Endothelial cell of umbilical vein (primary cell): ENCODE measurements at regions not wholly inside any gene's neighbourhood (a gene's known extent, or its start where the extent isn't known, plus 50 kb on each side); places are given as distances from the start of the nearest gene placed in this dataset.

Source experiments
- BruUV-seq: library from RNA; stranded (reverse); fragments of 400-500 nt; replicated peaks from 2 replicates; lab custom pipeline; 2021; lab: Mats Ljungman, UMichigan
- CTCF ChIA-PET: fragments of 300-600, 350-600 bp; sonication (Branson Sonifier 250); formaldehyde crosslinking; loops from one replicate; lab custom pipeline; 2021; ENCODE audit warnings: antibody characterized with exemption, inconsistent platforms; lab: Charles Lee
- POLR2A ChIA-PET: fragments of 300-600, 350-600 bp; sonication (Branson Sonifier 250); formaldehyde crosslinking; loops from one replicate; lab custom pipeline; 2021; ENCODE audit warnings: antibody characterized with exemption, inconsistent platforms; lab: Charles Lee
- DNase-seq: peaks from one replicate; pipeline ENCODE4 v3.0.0-alpha.2; 2011; ENCODE audit warnings: low read depth, low spot score
- FAIRE-seq: peaks from 2 replicates; lab custom pipeline; 2011; peaks lifted over from hg19 to GRCh38; lab: Jason Lieb, UNC
- H2AFZ ChIP-seq: 2 replicates; pipeline ENCODE4 v1.6.0; 2012; ENCODE audit warnings: low read depth, low read length, control low read depth, inconsistent platforms
- H3K27ac ChIP-seq: 2 replicates; pipeline ENCODE4 v1.5.1; 2011; ENCODE audit warnings: low read depth, mild to moderate bottlenecking, control low read depth, low read length, moderate library complexity; ENCODE audit not compliant: insufficient read depth
- H3K27me3 ChIP-seq, 2 experiments: 2 replicates each; pipeline versions ENCODE4 v1.6.0 to v1.6.1; 2011; ENCODE audit warnings: low read length in 2 of 2, mixed read lengths in 1 of 2; ENCODE audit not compliant: control insufficient read depth in 2 of 2, insufficient read depth in 2 of 2
- H3K36me3 ChIP-seq, 2 experiments: 2 replicates in 1 of 2; 3 replicates in 1 of 2; pipeline ENCODE4 v1.5.1; 2011; ENCODE audit warnings: low read length in 2 of 2, mild to moderate bottlenecking in 1 of 2, moderate library complexity in 1 of 2; ENCODE audit not compliant: control insufficient read depth in 2 of 2, insufficient read depth in 2 of 2; ENCODE audit errors: extremely low read depth in 1 of 2
- H3K4me1 ChIP-seq: 3 replicates; pipeline ENCODE4 v1.5.1; 2011; ENCODE audit warnings: mild to moderate bottlenecking, low read length; ENCODE audit not compliant: control insufficient read depth, insufficient read depth; ENCODE audit errors: extremely low read depth
- H3K4me2 ChIP-seq: 2 replicates; pipeline ENCODE4 v1.6.1; 2011; ENCODE audit warnings: low read length, control low read depth, mixed read lengths; ENCODE audit not compliant: insufficient read depth
- H3K4me3 ChIP-seq, 3 experiments: fragments of 200-600 bp in 1 of 3; sonication (generic), shearing (Covaris generic) in 1 of 3; replicated peaks in 1 of 3; 2 replicates each; pipeline ENCODE4 v1.5.1; 2011 to 2016; ENCODE audit warnings: control low read depth in 3 of 3, low read length in 3 of 3, mild to moderate bottlenecking in 2 of 3, inconsistent platforms in 1 of 3, low read depth in 1 of 3, moderate library complexity in 1 of 3; ENCODE audit not compliant: insufficient read depth in 1 of 3
- H3K79me2 ChIP-seq: 2 replicates; pipeline ENCODE4 v1.6.0; 2012; ENCODE audit warnings: low read length, inconsistent platforms; ENCODE audit not compliant: control insufficient read depth, insufficient read depth
- H3K9ac ChIP-seq: replicated peaks from 2 replicates; pipeline ENCODE3; 2011; ENCODE audit warnings: low read length, control low read depth; ENCODE audit not compliant: insufficient read depth; ENCODE audit errors: extremely low read depth
- H3K9me1 ChIP-seq: replicated peaks from 3 replicates; pipeline ENCODE4 v1.6.0; 2011; ENCODE audit warnings: mild to moderate bottlenecking, low read length; ENCODE audit not compliant: control insufficient read depth, insufficient read depth; ENCODE audit errors: extremely low read depth
- H3K9me3 ChIP-seq: replicated peaks from 2 replicates; pipeline ENCODE4 v1.5.1; 2012; ENCODE audit warnings: low read length, inconsistent platforms; ENCODE audit not compliant: control insufficient read depth, insufficient read depth
- H4K20me1 ChIP-seq: replicated peaks from 2 replicates; pipeline ENCODE3; 2011; ENCODE audit warnings: mild to moderate bottlenecking, low read length; ENCODE audit not compliant: control insufficient read depth, insufficient read depth; ENCODE audit errors: extremely low read depth
- EZH2 ChIP-seq: IDR thresholded peaks from 2 replicates; pipeline ENCODE4 v1.6.1; 2012; ENCODE audit warnings: borderline replicate concordance, low read depth, mild to moderate bottlenecking, moderate library complexity, low read length, inconsistent platforms; ENCODE audit not compliant: severe bottlenecking
- FOS ChIP-seq: IDR thresholded peaks from 2 replicates; pipeline ENCODE4 v1.6.1; 2011; ENCODE audit warnings: mild to moderate bottlenecking, low read length, moderate library complexity, borderline replicate concordance; ENCODE audit not compliant: insufficient read depth
- GATA2 ChIP-seq: IDR thresholded peaks from 2 replicates; pipeline ENCODE4 v1.7.0; 2011; ENCODE audit warnings: low read depth, mild to moderate bottlenecking, moderate library complexity, mixed read lengths, low read length; ENCODE audit not compliant: insufficient read length, insufficient read depth
- JUN ChIP-seq: IDR thresholded peaks from 2 replicates; pipeline ENCODE4 v1.6.1; 2011; ENCODE audit warnings: borderline replicate concordance, low read depth; ENCODE audit not compliant: insufficient read length, insufficient read depth
- MYC ChIP-seq: IDR thresholded peaks from one replicate; pipeline ENCODE4 v1.6.1; 2011; ENCODE audit warnings: mild to moderate bottlenecking, low read depth, low read length
- POLR2A ChIP-seq: IDR thresholded peaks from 2 replicates; pipeline ENCODE4 v1.6.1; 2012; ENCODE audit warnings: low read depth, mild to moderate bottlenecking, control low read depth, low read length
- POLR2AphosphoS5 ChIP-seq: IDR thresholded peaks from 2 replicates; pipeline ENCODE4 v1.6.1; 2012; ENCODE audit warnings: low read depth, mild to moderate bottlenecking, control low read depth, low read length, moderate library complexity; ENCODE audit not compliant: insufficient read depth
- dilution Hi-C: fragments of 300-500 bp; cut with MboI; formaldehyde crosslinking; loops from one replicate; pipeline ENCODE4 v1.15.0; 2019; ENCODE audit warnings: low sequenced_read_pairs; ENCODE audit not compliant: extremely low pct_ligation_motif_present
- intact Hi-C: fragments of 100-400 bp; cut with micrococcal nuclease; formaldehyde crosslinking; loops from one replicate; pipeline ENCODE4 v1.10.0; 2022
- TF ChIP-seq, protein P1 (sequence below): IDR thresholded peaks from 2 replicates; pipeline ENCODE4 v1.6.1; 2011; ENCODE audit not compliant: insufficient read depth, insufficient read length
- TF ChIP-seq, protein P2 (sequence below), 2 donors: IDR thresholded peaks; 1 replicate in 1 of 2; 2 replicates in 1 of 2; pipeline ENCODE4 v1.5.1; 2011; ENCODE audit warnings: low read length in 2 of 2, mild to moderate bottlenecking in 2 of 2, moderate library complexity in 2 of 2, control low read depth in 1 of 2, inconsistent platforms in 1 of 2, low read depth in 1 of 2; ENCODE audit not compliant: insufficient read depth in 1 of 2; ENCODE audit errors: extremely low read depth in 1 of 2

DNA sequence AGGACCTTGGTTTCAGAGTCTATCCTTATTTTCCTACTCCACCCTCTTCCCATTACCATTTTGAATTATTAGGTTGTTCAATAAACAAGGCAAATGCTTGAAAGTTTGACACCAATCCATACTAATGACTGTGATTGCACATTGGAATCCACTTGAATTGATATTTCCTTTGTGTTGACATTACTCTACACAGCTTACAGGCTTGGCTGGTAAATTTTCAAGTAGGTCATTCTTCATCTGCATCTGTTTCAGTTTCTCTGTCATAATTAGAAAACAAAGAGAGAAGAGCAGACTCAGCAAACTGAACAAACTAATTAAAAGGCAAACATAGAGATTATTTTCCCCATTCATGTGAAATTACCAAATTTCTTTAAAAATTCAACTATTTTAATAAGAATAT is 732.9 kb upstream of the BCHE start:
- dilution Hi-C loops, result no loop called here
- intact Hi-C loops, result no loop called here
- no peaks in the 10 kb centered on the region for H4K20me1 ChIP-seq
- DNase-seq (no peak), FAIRE-seq (no peak)
- no peaks in the 10 kb centered on the region for H3K4me1 ChIP-seq
- no peaks in the 10 kb centered on the region for H3K79me2 ChIP-seq
- ChIA-PET CTCF (no interaction called here), POLR2A (no interaction called here)
- no peak overlapping the region for H3K27ac ChIP-seq
- H3K27me3 ChIP-seq, result no peaks in the 10 kb centered on the region
- H3K4me3 ChIP-seq, result no peak overlapping the region
- no peaks in the 10 kb centered on the region for H3K36me3 ChIP-seq
- H3K9ac ChIP-seq, result no peak overlapping the region
- no peak overlapping the region for H3K4me2 ChIP-seq
- TF ChIP-seq FOS (no peak), JUN (no peak), MYC (no peak)
- TF ChIP-seq, protein P1, sequence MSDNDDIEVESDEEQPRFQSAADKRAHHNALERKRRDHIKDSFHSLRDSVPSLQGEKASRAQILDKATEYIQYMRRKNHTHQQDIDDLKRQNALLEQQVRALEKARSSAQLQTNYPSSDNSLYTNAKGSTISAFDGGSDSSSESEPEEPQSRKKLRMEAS, result no peak
- H3K9me3 ChIP-seq, result no peaks in the 10 kb centered on the region
- no peaks in the 10 kb centered on the region for H3K9me1 ChIP-seq
- BruUV-seq, result no TSS peak
- H2AFZ ChIP-seq, result no peak overlapping the region

DNA sequence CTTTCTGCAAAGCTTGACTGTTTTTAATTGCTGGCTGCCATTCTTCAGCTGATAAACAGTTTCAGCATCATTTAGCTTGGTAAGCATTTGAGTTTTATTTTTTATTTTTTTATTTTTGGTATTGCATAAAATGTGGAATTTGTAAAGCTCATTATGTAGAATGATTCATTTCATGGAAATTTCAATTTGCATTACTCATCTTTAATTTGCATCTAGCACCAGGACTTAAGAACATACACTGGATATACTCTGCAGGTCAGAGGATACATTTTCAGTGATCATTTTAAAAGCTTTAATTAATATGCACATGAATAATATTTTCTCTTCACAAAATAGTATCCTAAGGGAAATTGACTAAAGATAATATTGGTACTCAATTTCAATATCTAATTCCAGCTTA is 732.4 kb upstream of the BCHE start:
- H3K36me3 ChIP-seq, result no peaks in the 10 kb centered on the region
- DNase-seq (no peak), FAIRE-seq (no peak)
- no peaks in the 10 kb centered on the region for H4K20me1 ChIP-seq
- no peak overlapping the region for H3K4me2 ChIP-seq
- intact Hi-C loops, result no loop called here
- H3K4me1 ChIP-seq, result no peaks in the 10 kb centered on the region
- ChIA-PET POLR2A (no interaction called here), CTCF (no interaction called here)
- H2AFZ ChIP-seq, result no peak overlapping the region
- H3K9ac ChIP-seq, result no peak overlapping the region
- dilution Hi-C loops, result no loop called here
- no peaks in the 10 kb centered on the region for H3K27me3 ChIP-seq
- no peak overlapping the region for H3K4me3 ChIP-seq
- no TSS peak for BruUV-seq
- no peaks in the 10 kb centered on the region for H3K9me3 ChIP-seq
- H3K27ac ChIP-seq, result no peak overlapping the region
- no peaks in the 10 kb centered on the region for H3K79me2 ChIP-seq
- TF ChIP-seq MYC, result no peak
- TF ChIP-seq FOS, result no peak
- TF ChIP-seq POLR2AphosphoS5, result no peak
- no peak for TF ChIP-seq POLR2A
- no peak for TF ChIP-seq EZH2
- TF ChIP-seq, protein P2, sequence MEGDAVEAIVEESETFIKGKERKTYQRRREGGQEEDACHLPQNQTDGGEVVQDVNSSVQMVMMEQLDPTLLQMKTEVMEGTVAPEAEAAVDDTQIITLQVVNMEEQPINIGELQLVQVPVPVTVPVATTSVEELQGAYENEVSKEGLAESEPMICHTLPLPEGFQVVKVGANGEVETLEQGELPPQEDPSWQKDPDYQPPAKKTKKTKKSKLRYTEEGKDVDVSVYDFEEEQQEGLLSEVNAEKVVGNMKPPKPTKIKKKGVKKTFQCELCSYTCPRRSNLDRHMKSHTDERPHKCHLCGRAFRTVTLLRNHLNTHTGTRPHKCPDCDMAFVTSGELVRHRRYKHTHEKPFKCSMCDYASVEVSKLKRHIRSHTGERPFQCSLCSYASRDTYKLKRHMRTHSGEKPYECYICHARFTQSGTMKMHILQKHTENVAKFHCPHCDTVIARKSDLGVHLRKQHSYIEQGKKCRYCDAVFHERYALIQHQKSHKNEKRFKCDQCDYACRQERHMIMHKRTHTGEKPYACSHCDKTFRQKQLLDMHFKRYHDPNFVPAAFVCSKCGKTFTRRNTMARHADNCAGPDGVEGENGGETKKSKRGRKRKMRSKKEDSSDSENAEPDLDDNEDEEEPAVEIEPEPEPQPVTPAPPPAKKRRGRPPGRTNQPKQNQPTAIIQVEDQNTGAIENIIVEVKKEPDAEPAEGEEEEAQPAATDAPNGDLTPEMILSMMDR (IDR thresholded peaks at IDR 0.05; ENCODE audit: extremely low read depth in 1 of 2, insufficient read depth in 1 of 2, low read depth in 1 of 2, low read length in 2 of 2), result no peak
- no peak for TF ChIP-seq GATA2
- TF ChIP-seq, protein P1, result no peak
- TF ChIP-seq JUN, result no peak
- H3K9me1 ChIP-seq, result no peaks in the 10 kb centered on the region
